Type B pancreatic cell (in vitro differentiated cells): ENCODE measurements at regions not wholly inside any gene's neighbourhood (a gene's known extent, or its start where the extent isn't known, plus 50 kb on each side); places are given as distances from the start of the nearest gene placed in this dataset.

ENCODE experiments used
- DNase-seq: peaks from one replicate; pipeline ENCODE4 v3.0.0; 2021; ENCODE audit warnings: mixed read lengths; ENCODE audit not compliant: unreplicated experiment; ENCODE audit errors: extremely low spot score
- H3K27ac Mint-ChIP-seq: 2 replicates; pipeline ENCODE4 v1.8.0; 2021; ENCODE audit warnings: mild to moderate bottlenecking, mixed read lengths
- H3K27me3 Mint-ChIP-seq: 2 replicates; pipeline ENCODE4 v1.8.0; 2021; ENCODE audit warnings: mixed read lengths
- H3K36me3 Mint-ChIP-seq: 2 replicates; pipeline ENCODE4 v1.8.0; 2021; ENCODE audit warnings: mixed read lengths
- H3K4me1 Mint-ChIP-seq: one replicate; pipeline ENCODE4 v1.8.0; 2021; ENCODE audit warnings: mixed read lengths; ENCODE audit not compliant: unreplicated experiment
- H3K4me3 Mint-ChIP-seq: 2 replicates; pipeline ENCODE4 v1.8.0; 2021; ENCODE audit warnings: mild to moderate bottlenecking, mixed read lengths
- H3K9me3 Mint-ChIP-seq: 2 replicates; pipeline ENCODE4 v1.8.0; 2021; ENCODE audit warnings: mixed read lengths
- TF ChIP-seq, protein P1 (sequence below): fragments of 200-600 bp; sonication (generic); conservative IDR thresholded peaks from 2 replicates; pipeline ENCODE4 v1.5.0; 2021; ENCODE audit warnings: antibody characterized with exemption, mild to moderate bottlenecking

DNA sequence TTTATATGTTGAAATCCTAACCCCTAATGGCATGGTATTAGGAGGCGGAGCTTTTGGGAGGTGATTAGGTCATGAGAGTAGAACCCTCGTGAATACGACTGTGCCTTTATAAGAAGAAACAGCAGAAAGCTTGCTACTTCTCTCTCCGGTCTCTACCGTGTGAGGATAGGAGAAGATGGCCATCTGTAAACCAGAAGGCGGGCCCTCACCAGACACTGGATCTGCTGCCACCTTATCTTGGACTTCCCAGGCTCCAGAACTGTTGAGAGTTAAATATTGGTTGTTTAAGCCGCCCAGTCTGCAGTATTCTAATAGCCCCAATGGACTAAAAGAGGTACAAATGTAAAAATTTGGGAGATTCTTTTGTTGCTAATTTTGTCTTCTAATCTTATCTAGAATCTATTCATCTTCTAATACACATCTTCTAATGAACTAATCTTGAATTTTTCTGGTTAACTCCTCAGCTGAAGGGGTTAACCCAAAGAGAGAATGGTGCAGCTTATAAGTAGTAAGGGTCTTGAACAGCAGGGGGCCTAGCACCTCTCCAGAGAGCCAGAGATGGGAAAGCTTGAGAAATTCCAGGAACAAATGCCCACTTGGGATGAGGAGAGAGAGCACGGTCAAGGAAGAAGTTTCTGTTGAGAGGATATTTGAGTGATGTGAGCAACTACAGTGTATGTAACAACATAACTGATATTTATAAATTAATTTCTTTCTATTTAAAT, 264.0 kb upstream of the GRIP1 start:
- H3K4me1 Mint-ChIP-seq, result peaks cover 6% of the 10 kb centered on the region
- H3K27ac Mint-ChIP-seq, result no peak overlapping the region
- no peaks in the 10 kb centered on the region for H3K9me3 Mint-ChIP-seq
- H3K27me3 Mint-ChIP-seq, result no peaks in the 10 kb centered on the region
- H3K4me3 Mint-ChIP-seq, result no peak overlapping the region
- H3K36me3 Mint-ChIP-seq, result no peaks in the 10 kb centered on the region
- no peak for DNase-seq
- TF ChIP-seq, protein P1, sequence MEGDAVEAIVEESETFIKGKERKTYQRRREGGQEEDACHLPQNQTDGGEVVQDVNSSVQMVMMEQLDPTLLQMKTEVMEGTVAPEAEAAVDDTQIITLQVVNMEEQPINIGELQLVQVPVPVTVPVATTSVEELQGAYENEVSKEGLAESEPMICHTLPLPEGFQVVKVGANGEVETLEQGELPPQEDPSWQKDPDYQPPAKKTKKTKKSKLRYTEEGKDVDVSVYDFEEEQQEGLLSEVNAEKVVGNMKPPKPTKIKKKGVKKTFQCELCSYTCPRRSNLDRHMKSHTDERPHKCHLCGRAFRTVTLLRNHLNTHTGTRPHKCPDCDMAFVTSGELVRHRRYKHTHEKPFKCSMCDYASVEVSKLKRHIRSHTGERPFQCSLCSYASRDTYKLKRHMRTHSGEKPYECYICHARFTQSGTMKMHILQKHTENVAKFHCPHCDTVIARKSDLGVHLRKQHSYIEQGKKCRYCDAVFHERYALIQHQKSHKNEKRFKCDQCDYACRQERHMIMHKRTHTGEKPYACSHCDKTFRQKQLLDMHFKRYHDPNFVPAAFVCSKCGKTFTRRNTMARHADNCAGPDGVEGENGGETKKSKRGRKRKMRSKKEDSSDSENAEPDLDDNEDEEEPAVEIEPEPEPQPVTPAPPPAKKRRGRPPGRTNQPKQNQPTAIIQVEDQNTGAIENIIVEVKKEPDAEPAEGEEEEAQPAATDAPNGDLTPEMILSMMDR, result peak; percentile 54

DNA sequence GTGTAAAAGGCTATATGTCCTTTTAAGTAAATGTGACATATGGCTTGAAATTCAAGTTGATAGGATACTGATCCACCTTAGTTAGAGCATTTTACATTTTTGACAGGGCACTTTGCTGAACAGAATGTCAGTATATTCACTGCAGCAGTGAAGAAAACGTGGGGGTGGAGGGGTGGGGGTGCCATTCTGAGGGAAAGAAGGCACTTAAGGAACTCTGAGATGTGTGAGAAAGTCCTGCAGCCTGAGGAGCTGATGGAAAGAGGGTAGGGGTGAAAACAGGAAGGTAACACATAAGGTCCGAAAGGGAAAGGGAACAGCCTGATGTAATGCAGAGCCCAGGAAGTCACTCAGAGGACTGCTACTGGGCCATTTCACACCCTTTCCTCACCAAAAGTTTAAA, 265.5 kb upstream of the GRIP1 start:
- no peak for DNase-seq
- TF ChIP-seq, protein P1, result no peak

DNA sequence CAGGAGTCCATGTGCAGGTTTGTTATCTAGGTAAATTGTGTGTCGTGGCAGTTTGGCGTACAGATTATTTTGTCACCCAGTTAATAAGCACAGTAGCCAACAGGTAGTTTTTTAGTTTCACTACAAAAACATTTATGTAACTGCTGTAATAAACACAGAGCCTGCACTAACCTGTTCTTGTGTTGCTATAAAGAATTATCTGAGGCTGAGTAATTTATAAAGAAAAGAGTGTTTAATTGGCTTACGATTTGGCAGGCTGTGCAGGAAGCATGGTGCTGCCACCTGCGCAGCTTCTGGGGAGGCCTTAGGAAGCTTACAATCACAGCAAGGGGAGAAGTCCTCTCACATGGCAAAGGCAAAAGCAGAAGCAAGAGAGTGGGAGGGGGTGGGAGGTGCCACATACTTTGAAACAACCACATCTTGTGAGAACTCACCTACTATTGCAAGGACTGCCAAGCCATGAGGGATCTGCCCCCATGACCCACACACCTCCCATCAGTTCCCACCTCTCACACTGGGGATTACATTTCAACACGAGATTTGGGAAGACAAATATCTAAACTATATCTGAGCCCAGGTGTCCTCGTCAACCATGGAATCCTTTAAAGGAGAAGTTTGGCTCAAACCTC, 266.4 kb upstream of the GRIP1 start:
- TF ChIP-seq, protein P1, result no peak
- Mint-ChIP-seq H3K9me3 (no peaks in the 10 kb centered on the region), H3K4me3 (no peak overlapping the region), H3K27ac (no peak overlapping the region), H3K4me1 (peaks cover 6% of the 10 kb centered on the region), H3K27me3 (no peaks in the 10 kb centered on the region), H3K36me3 (no peaks in the 10 kb centered on the region)
- no peak for DNase-seq

More for the DNA sequence above, 265.5 kb upstream of the GRIP1 start:
- no peaks in the 10 kb centered on the region for H3K36me3 Mint-ChIP-seq
- no peak overlapping the region for H3K27ac Mint-ChIP-seq
- no peak overlapping the region for H3K4me3 Mint-ChIP-seq
- H3K4me1 Mint-ChIP-seq, result peaks cover 6% of the 10 kb centered on the region
- no peaks in the 10 kb centered on the region for H3K27me3 Mint-ChIP-seq
- H3K9me3 Mint-ChIP-seq, result no peaks in the 10 kb centered on the region

DNA sequence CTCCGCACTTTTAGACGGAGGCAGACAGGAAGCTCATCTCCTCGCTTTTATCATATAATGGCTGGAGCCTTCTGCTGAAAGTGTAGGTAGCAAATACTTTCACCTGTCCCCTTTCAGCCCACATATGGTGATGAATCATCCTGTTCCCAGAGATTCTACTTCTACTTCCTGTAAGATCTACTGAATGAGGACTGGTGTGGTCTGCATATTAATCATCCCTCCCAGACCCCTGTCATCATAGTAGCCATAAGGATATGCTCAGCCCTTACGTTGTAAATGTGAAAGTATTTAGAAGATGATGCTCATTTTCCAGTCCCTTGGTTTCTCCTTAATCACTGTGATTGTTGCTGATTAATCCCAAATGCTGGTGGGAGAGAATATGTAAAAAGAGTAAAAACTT, 268.2 kb upstream of the GRIP1 start:
- H3K36me3 Mint-ChIP-seq, result no peaks in the 10 kb centered on the region
- no peak for DNase-seq
- H3K9me3 Mint-ChIP-seq, result no peaks in the 10 kb centered on the region
- TF ChIP-seq, protein P1, result no peak
- H3K4me3 Mint-ChIP-seq, result no peak overlapping the region
- H3K27ac Mint-ChIP-seq, result no peak overlapping the region
- H3K4me1 Mint-ChIP-seq, result peaks cover 17% of the 10 kb centered on the region
- no peaks in the 10 kb centered on the region for H3K27me3 Mint-ChIP-seq

DNA sequence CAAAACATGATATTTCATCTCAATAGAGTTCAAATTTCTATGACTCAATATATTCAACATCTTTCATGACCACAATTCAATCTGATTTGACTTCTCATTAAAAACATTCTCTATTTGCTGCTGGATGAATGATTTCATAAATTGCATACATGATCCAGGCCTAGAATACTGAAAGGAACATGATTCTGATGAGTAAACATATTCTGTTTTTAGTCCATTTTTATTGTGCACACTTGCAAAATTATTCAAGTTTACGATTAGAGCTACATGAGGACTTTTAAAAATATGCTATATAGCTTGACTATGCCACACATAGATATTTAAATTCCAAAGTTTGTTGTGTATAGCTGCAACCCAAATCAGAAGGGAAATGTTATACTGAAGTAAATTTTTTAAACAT, 273.8 kb upstream of the GRIP1 start:
- no peak for DNase-seq
- Mint-ChIP-seq H3K9me3 (no peaks in the 10 kb centered on the region), H3K36me3 (no peaks in the 10 kb centered on the region), H3K4me1 (peaks cover 11% of the 10 kb centered on the region), H3K4me3 (no peak overlapping the region), H3K27me3 (no peaks in the 10 kb centered on the region), H3K27ac (no peak overlapping the region)
- TF ChIP-seq, protein P1, result no peak
